HepG2 (cell line): ENCODE measurements at regions not wholly inside any gene's neighbourhood (a gene's known extent, or its start where the extent isn't known, plus 50 kb on each side); places are given as distances from the start of the nearest gene placed in this dataset.

Experiments used
- ATAC-seq: fragments of 200-7000 bp; cut with Tn5 transposase; 3 replicates; pipeline ENCODE4 v1.9.1; 2020; ENCODE audit warnings: mild to moderate bottlenecking, moderate library complexity
- BruUV-seq: library from RNA; stranded (reverse); fragments of 400-500 nt; replicated peaks from 2 replicates; lab custom pipeline; 2021; lab: Mats Ljungman, UMichigan
- CTCF ChIA-PET: fragments of 300-600 bp; formaldehyde crosslinking; extraction: SDS; loops from one replicate; lab custom pipeline; 2021; ENCODE audit warnings: low total read pairs, inconsistent platforms, low intra/inter-chr PET ratio; lab: Yijun Ruan, JAX
- POLR2A ChIA-PET: fragments of 350-600 bp; sonication (Branson Sonifier 250); formaldehyde crosslinking; loops from one replicate; lab custom pipeline; 2020; ENCODE audit warnings: antibody characterized with exemption, inconsistent platforms; lab: Yijun Ruan, JAX
- DNase-seq: peaks from one replicate; pipeline ENCODE4 v3.0.0-alpha.2; 2015; ENCODE audit warnings: low spot score
- FAIRE-seq: peaks from 3 replicates; lab custom pipeline; 2011; peaks lifted over from hg19 to GRCh38; lab: Jason Lieb, UNC
- H2AFZ ChIP-seq: one replicate; pipeline ENCODE4 v1.6.1; 2011; ENCODE audit warnings: low read length, inconsistent platforms
- H3K27ac ChIP-seq: fragments of 300-600 bp; 3 replicates; pipeline ENCODE4 v1.8.0; 2011; ENCODE audit warnings: mixed run types, mild to moderate bottlenecking, mixed read lengths, low read length, inconsistent platforms; ENCODE audit not compliant: insufficient read depth; ENCODE audit errors: extremely low read length
- H3K27me3 ChIP-seq, 2 experiments: fragments of 200-600 bp in 1 of 2; 2 replicates in 1 of 2; 3 replicates in 1 of 2; pipeline versions ENCODE4 v1.6.0 to v1.8.0; 2011; ENCODE audit warnings: low read length in 2 of 2, mild to moderate bottlenecking in 2 of 2, moderate library complexity in 2 of 2, inconsistent platforms in 1 of 2; ENCODE audit not compliant: insufficient read depth in 2 of 2, control insufficient read depth in 1 of 2
- H3K36me3 ChIP-seq, 2 experiments: fragments of 200-600 bp in 1 of 2; replicated peaks in 1 of 2; 2 replicates in 1 of 2; 3 replicates in 1 of 2; pipeline versions ENCODE4 v1.5.1 to v1.8.0; 2011; ENCODE audit warnings: low read length in 2 of 2, inconsistent platforms in 1 of 2; ENCODE audit not compliant: insufficient read depth in 2 of 2, control insufficient read depth in 1 of 2
- H3K4me1 ChIP-seq: 2 replicates; pipeline ENCODE4 v1.5.1; 2012; ENCODE audit warnings: low read length, inconsistent platforms; ENCODE audit not compliant: insufficient read depth
- H3K4me2 ChIP-seq: 2 replicates; pipeline ENCODE4 v1.6.0; 2011; ENCODE audit warnings: low read depth, low read length, inconsistent platforms
- H3K4me3 ChIP-seq, 3 experiments: fragments of 200-600 bp in 1 of 3; sonication (generic), shearing (Covaris generic) in 1 of 3; replicated peaks in 1 of 3; 2 replicates each; pipeline ENCODE4 v1.5.1; 2011 to 2016; ENCODE audit warnings: low read length in 3 of 3, inconsistent platforms in 2 of 3, low read depth in 2 of 3, mild to moderate bottlenecking in 2 of 3, control low read depth in 1 of 3, mixed read lengths in 1 of 3; ENCODE audit not compliant: insufficient read depth in 1 of 3
- H3K79me2 ChIP-seq: one replicate; pipeline ENCODE4 v1.6.1; 2011; ENCODE audit warnings: low read length, inconsistent platforms; ENCODE audit not compliant: insufficient read depth
- H3K9ac ChIP-seq: 2 replicates; pipeline ENCODE4 v1.6.0; 2011; ENCODE audit warnings: mild to moderate bottlenecking, low read depth, low read length, inconsistent platforms; ENCODE audit not compliant: insufficient read depth
- H3K9me3 ChIP-seq: 2 replicates; pipeline ENCODE4 v1.5.1; 2012; ENCODE audit warnings: mild to moderate bottlenecking, low read length
- H4K20me1 ChIP-seq: 2 replicates; pipeline ENCODE4 v1.6.0; 2011; ENCODE audit warnings: inconsistent platforms, mild to moderate bottlenecking, low read length, moderate library complexity; ENCODE audit not compliant: insufficient read depth
- CREB1 ChIP-seq, 2 experiments: fragments of 450-650 bp in 1 of 2; IDR thresholded peaks; 2 replicates each; pipeline ENCODE4 v1.6.1; 2016 to 2017; ENCODE audit warnings: control low read depth in 1 of 2, mild to moderate bottlenecking in 1 of 2, missing compliant biosample characterization in 1 of 2, missing genetic modification characterization in 1 of 2
- MAF1 ChIP-seq: sonication (generic); formaldehyde crosslinking; IDR thresholded peaks from 2 replicates; pipeline ENCODE4 v1.5.0; 2020; ENCODE audit warnings: missing genetic modification reagents, borderline replicate concordance
- SMAD9 ChIP-seq: sonication (generic); formaldehyde crosslinking; IDR thresholded peaks from 2 replicates; pipeline ENCODE4 v1.5.1; 2020; ENCODE audit warnings: mild to moderate bottlenecking, missing genetic modification reagents
- SNAPC5 ChIP-seq: sonication (generic); formaldehyde crosslinking; IDR thresholded peaks from 2 replicates; pipeline ENCODE4 v1.8.1; 2023; ENCODE audit warnings: mild to moderate bottlenecking, missing genetic modification reagents, borderline replicate concordance
- ZNF20 ChIP-seq: sonication (generic); formaldehyde crosslinking; IDR thresholded peaks from 2 replicates; pipeline ENCODE4 v1.4.0; 2020; ENCODE audit warnings: mild to moderate bottlenecking, moderate library complexity, missing genetic modification reagents
- ZZZ3 ChIP-seq: sonication (generic); formaldehyde crosslinking; IDR thresholded peaks from 2 replicates; pipeline ENCODE4 v1.4.0; 2020; ENCODE audit warnings: missing genetic modification reagents, mild to moderate bottlenecking, borderline replicate concordance
- WGBS: methylation state at CpG from one replicate; pipeline ENCODE4 v1.1.6; 2017; ENCODE audit warnings: low lambda C conversion rate; 5-methylcytosine and 5-hydroxymethylcytosine counted together
- in situ Hi-C: cut with HindIII; loops from 2 replicates; pipeline ENCODE4 v1.10.0; 2017; ENCODE audit warnings: low pct_unique_long_range_greater_than_20kb; ENCODE audit not compliant: extremely low pct_ligation_motif_present
- intact Hi-C: fragments of 100-400 bp; cut with micrococcal nuclease; formaldehyde crosslinking; loops from one replicate; pipeline ENCODE4 v1.10.0; 2022; ENCODE audit not compliant: unreplicated experiment
- TF ChIP-seq, protein P1 (sequence below): sonication (generic); formaldehyde crosslinking; IDR thresholded peaks from 2 replicates; pipeline ENCODE4 v1.9.0; 2021; ENCODE audit warnings: missing genetic modification reagents, mild to moderate bottlenecking, borderline replicate concordance
- TF ChIP-seq, protein P2 (sequence below): sonication (generic); formaldehyde crosslinking; IDR thresholded peaks from 2 replicates; pipeline ENCODE4 v1.5.0; 2020; ENCODE audit warnings: mild to moderate bottlenecking, missing genetic modification reagents, moderate library complexity

DNA sequence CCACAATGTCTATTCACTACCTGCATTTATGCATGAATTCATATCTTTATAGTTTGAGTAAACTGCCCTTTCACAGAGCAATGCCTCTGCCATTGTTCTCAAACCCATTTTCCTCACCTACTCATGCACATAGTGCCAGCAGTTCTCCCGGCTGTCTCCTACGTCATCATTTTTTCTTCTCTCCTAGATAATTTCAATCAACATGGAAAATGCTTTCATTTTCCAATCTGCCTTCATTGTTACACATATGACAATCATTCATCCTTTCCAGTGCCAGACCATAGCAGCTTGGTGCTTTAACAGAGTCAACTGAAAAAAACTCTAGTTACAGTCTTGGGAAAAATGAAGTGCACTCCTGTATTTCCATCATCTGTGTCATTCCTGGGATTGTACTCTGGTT lies 514.8 kb upstream of the CTNND2 start:
- H3K79me2 ChIP-seq, result no peaks in the 10 kb centered on the region
- no peak overlapping the region for H3K4me2 ChIP-seq
- no peak overlapping the region for H3K9ac ChIP-seq
- no TSS peak for BruUV-seq
- H3K9me3 ChIP-seq, result peaks cover 82% of the 10 kb centered on the region
- H3K27ac ChIP-seq, result no peak overlapping the region
- CTCF ChIA-PET, result no interaction called here
- TF ChIP-seq MAF1 (no peak), SNAPC5 (CRISPR knock-in tag) (no peak), SMAD9 (CRISPR knock-in tag) (no peak), CREB1 (IDR thresholded peaks at IDR 0.05) (peak; percentile 79), CREB1 (CRISPR knock-in tag; IDR thresholded peaks at IDR 0.05) (no peak)
- TF ChIP-seq, protein P1, sequence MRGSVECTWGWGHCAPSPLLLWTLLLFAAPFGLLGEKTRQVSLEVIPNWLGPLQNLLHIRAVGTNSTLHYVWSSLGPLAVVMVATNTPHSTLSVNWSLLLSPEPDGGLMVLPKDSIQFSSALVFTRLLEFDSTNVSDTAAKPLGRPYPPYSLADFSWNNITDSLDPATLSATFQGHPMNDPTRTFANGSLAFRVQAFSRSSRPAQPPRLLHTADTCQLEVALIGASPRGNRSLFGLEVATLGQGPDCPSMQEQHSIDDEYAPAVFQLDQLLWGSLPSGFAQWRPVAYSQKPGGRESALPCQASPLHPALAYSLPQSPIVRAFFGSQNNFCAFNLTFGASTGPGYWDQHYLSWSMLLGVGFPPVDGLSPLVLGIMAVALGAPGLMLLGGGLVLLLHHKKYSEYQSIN (CRISPR knock-in tag), result no peak
- H3K4me1 ChIP-seq, result no peaks in the 10 kb centered on the region
- no peak overlapping the region for H3K4me3 ChIP-seq
- H2AFZ ChIP-seq, result no peak overlapping the region
- WGBS, result 12% methylated on average over 2 of the region's 2 CpGs
- DNase-seq (no peak), FAIRE-seq (no peak), ATAC-seq (no peak)
- H3K36me3 ChIP-seq, result no peaks in the 10 kb centered on the region
- in situ Hi-C loops, result no loop called here
- H3K27me3 ChIP-seq, result no peaks in the 10 kb centered on the region
- POLR2A ChIA-PET, result no interaction called here
- H4K20me1 ChIP-seq, result no peaks in the 10 kb centered on the region
- intact Hi-C loops, result no loop called here

DNA sequence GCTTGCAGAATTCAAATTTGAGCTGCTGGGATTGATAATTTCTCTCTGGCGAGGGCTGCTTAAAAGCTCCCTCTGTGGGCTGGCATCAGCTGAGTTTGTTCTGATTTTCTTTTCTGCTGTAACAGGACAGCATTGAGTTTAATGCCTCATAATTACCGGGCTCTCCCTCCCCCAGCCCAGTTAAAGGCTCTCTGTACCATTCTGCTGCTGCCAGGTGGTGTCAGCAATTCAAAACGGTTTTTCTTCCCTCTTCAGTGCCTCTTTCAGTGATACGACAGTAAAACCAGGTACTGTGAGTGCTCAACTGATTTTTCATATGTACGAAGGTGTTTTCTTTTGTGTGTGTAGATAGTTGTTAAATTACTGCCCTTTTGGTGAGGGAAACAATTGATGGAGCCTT lies 509.3 kb upstream of the CTNND2 start:
- H3K4me2 ChIP-seq, result no peak overlapping the region
- no peak for FAIRE-seq
- intact Hi-C loops, result no loop called here
- TF ChIP-seq, protein P2, sequence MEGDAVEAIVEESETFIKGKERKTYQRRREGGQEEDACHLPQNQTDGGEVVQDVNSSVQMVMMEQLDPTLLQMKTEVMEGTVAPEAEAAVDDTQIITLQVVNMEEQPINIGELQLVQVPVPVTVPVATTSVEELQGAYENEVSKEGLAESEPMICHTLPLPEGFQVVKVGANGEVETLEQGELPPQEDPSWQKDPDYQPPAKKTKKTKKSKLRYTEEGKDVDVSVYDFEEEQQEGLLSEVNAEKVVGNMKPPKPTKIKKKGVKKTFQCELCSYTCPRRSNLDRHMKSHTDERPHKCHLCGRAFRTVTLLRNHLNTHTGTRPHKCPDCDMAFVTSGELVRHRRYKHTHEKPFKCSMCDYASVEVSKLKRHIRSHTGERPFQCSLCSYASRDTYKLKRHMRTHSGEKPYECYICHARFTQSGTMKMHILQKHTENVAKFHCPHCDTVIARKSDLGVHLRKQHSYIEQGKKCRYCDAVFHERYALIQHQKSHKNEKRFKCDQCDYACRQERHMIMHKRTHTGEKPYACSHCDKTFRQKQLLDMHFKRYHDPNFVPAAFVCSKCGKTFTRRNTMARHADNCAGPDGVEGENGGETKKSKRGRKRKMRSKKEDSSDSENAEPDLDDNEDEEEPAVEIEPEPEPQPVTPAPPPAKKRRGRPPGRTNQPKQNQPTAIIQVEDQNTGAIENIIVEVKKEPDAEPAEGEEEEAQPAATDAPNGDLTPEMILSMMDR (CRISPR knock-in tag), result no peak
- TF ChIP-seq ZZZ3 (CRISPR knock-in tag) (no peak), ZNF20 (CRISPR knock-in tag) (no peak)
- TF ChIP-seq, all 625 proteins: peak for 0
- Histone ChIP-seq H3K9me3 (peaks cover 83% of the 10 kb centered on the region), H3K36me3 (no peaks in the 10 kb centered on the region), H3K27me3 (no peaks in the 10 kb centered on the region), H3K27ac (no peak overlapping the region), H2AFZ (no peak overlapping the region), H3K79me2 (no peaks in the 10 kb centered on the region), H3K4me3 (no peak overlapping the region), H3K9ac (no peak overlapping the region), H3K4me1 (no peaks in the 10 kb centered on the region), H4K20me1 (no peaks in the 10 kb centered on the region)
- ChIA-PET CTCF (no interaction called here), POLR2A (no interaction called here)
- BruUV-seq, result no TSS peak
- DNase-seq (no peak), ATAC-seq (no peak)
- in situ Hi-C loops, result no loop called here
- 6% methylated on average over 5 of the region's 5 CpGs for WGBS
